GM19240 (cell line): ENCODE measurements at regions not wholly inside any gene's neighbourhood (a gene's known extent, or its start where the extent isn't known, plus 50 kb on each side); places are given as distances from the start of the nearest gene placed in this dataset.
"Not testable (repeated sequence)": the region's sequence is repeated elsewhere in the genome, so short reads cannot be mapped to it uniquely, and the experiment has no call there.

Source experiments
- DNase-seq: peaks from one replicate; pipeline ENCODE4 v3.0.0; 2011; ENCODE audit warnings: low spot score; ENCODE audit not compliant: insufficient read length

- no peak for DNase-seq
Observed at GRCh38 chr18:21928925-21929324, 188.3 kb downstream of the MIB1 start.

- no peak for DNase-seq
Observed at GRCh38 chr18:21930177-21930576, 189.6 kb downstream of the MIB1 start.

- DNase-seq: no peak
Observed at GRCh38 chr18:21933931-21934765, 193.6 kb downstream of the MIB1 start.

- no peak for DNase-seq
Observed at GRCh38 chr18:21934766-21935015, 194.1 kb downstream of the MIB1 start.

GRCh38 chr18:21943456-21943855 lies 202.9 kb downstream of the MIB1 start:
- DNase-seq: no peak

- no peak for DNase-seq
Observed at GRCh38 chr18:21949326-21950015, 208.9 kb downstream of the MIB1 start.

GRCh38 chr18:21955757-21956652 lies 213.4 kb upstream of the GATA6 start:
- peak; percentile 61 for DNase-seq

- DNase-seq: no peak
Observed at GRCh38 chr18:21958263-21958662, 211.1 kb upstream of the GATA6 start.

- DNase-seq: no peak
Observed at GRCh38 chr18:21958707-21959450, 210.5 kb upstream of the GATA6 start.

GRCh38 chr18:21960189-21960588 lies 209.2 kb upstream of the GATA6 start:
- DNase-seq: no peak

- no peak for DNase-seq
Observed at GRCh38 chr18:21963336-21963735, 206.1 kb upstream of the GATA6 start.

- DNase-seq: no peak
Observed at GRCh38 chr18:21968338-21968737, 201.1 kb upstream of the GATA6 start.

- DNase-seq: no peak
Observed at GRCh38 chr18:21972281-21972680, 197.1 kb upstream of the GATA6 start.

GRCh38 chr18:21975954-21976353 lies 193.4 kb upstream of the GATA6 start:
- not testable (repeated sequence) for DNase-seq

- DNase-seq: no peak
Observed at GRCh38 chr18:21978546-21979170, 190.7 kb upstream of the GATA6 start.

GRCh38 chr18:21979171-21979560 lies 190.2 kb upstream of the GATA6 start:
- DNase-seq: no peak

GRCh38 chr18:21979759-21980158 lies 189.6 kb upstream of the GATA6 start:
- no peak for DNase-seq

- DNase-seq: no peak
Observed at GRCh38 chr18:21980744-21981143, 188.6 kb upstream of the GATA6 start.

- DNase-seq: not testable (repeated sequence)
Observed at GRCh38 chr18:21981489-21981888, 187.9 kb upstream of the GATA6 start.

- no peak for DNase-seq
Observed at GRCh38 chr18:21991081-21991534, 178.3 kb upstream of the GATA6 start.

GRCh38 chr18:21991886-21992285 lies 177.5 kb upstream of the GATA6 start:
- no peak for DNase-seq
